Loucy (cell line): ENCODE measurements at regions not wholly inside any gene's neighbourhood (a gene's known extent, or its start where the extent isn't known, plus 50 kb on each side); places are given as distances from the start of the nearest gene placed in this dataset.

Experiments used
- CTCF ChIP-seq: fragments of 200-600 bp; sonication (generic); conservative IDR thresholded peaks from 2 replicates; pipeline ENCODE4 v1.5.1; 2014; ENCODE audit warnings: mild to moderate bottlenecking, antibody characterized with exemption, low read length
- EZH2phosphoT487 ChIP-seq: fragments of 200-600 bp; IDR thresholded peaks from 2 replicates; pipeline ENCODE4 v1.6.1; 2018; ENCODE audit warnings: antibody characterized with exemption, mild to moderate bottlenecking, moderate library complexity, borderline replicate concordance

- no peak for TF ChIP-seq CTCF
- no peak for TF ChIP-seq EZH2phosphoT487
Observed at GRCh38 chr7:156168434-156168833, 356.2 kb upstream of the SHH start.
